H9 (cell line): ENCODE measurements at regions not wholly inside any gene's neighbourhood (a gene's known extent, or its start where the extent isn't known, plus 50 kb on each side); places are given as distances from the start of the nearest gene placed in this dataset.
A peak's percentile ranks its signal among the peaks of the same experiment; 100 is the strongest.

Experiments used
- DNase-seq: peaks from one replicate; pipeline ENCODE4 v3.0.0-alpha.2; 2017
- H2AFZ ChIP-seq: one replicate; pipeline ENCODE4 v1.6.1; 2013; ENCODE audit warnings: mild to moderate bottlenecking, low read length, control low read depth, moderate library complexity
- H2AK5ac ChIP-seq: 2 replicates; pipeline ENCODE4 v1.6.1; 2013; ENCODE audit warnings: low read length, control low read depth, mixed read lengths; ENCODE audit not compliant: insufficient read length
- H2BK120ac ChIP-seq: one replicate; pipeline ENCODE4 v1.6.1; 2013; ENCODE audit warnings: low read depth, mild to moderate bottlenecking, low read length, control low read depth, inconsistent platforms; ENCODE audit not compliant: poor library complexity, severe bottlenecking
- H2BK12ac ChIP-seq: 2 replicates; pipeline ENCODE4 v1.6.1; 2013; ENCODE audit warnings: low read length, control low read depth, mixed read lengths, low read depth; ENCODE audit not compliant: insufficient read length
- H2BK15ac ChIP-seq: 2 replicates; pipeline ENCODE4 v1.6.1; 2013; ENCODE audit warnings: low read depth, low read length, control low read depth
- H2BK20ac ChIP-seq: one replicate; pipeline ENCODE4 v1.6.1; 2013; ENCODE audit warnings: low read depth, mild to moderate bottlenecking, low read length, control low read depth, inconsistent platforms; ENCODE audit not compliant: poor library complexity, severe bottlenecking
- H2BK5ac ChIP-seq: 2 replicates; pipeline ENCODE4 v1.6.1; 2013; ENCODE audit warnings: low read length, control low read depth, mixed read lengths; ENCODE audit not compliant: insufficient read length
- H3K14ac ChIP-seq: 2 replicates; pipeline ENCODE4 v1.6.1; 2013; ENCODE audit warnings: low read length, control low read depth; ENCODE audit not compliant: insufficient read depth
- H3K18ac ChIP-seq: 2 replicates; pipeline ENCODE4 v1.6.1; 2013; ENCODE audit warnings: low read depth, mild to moderate bottlenecking, mixed read lengths, low read length, control low read depth; ENCODE audit not compliant: insufficient read length
- H3K23ac ChIP-seq: 2 replicates; pipeline ENCODE4 v1.6.1; 2013; ENCODE audit warnings: low read length, control low read depth, mixed read lengths, low read depth; ENCODE audit not compliant: insufficient read length
- H3K23me2 ChIP-seq: 2 replicates; pipeline ENCODE4 v1.6.1; 2013; ENCODE audit warnings: low read depth, mild to moderate bottlenecking, mixed read lengths, low read length, control low read depth; ENCODE audit not compliant: insufficient read length, poor library complexity, severe bottlenecking
- H3K27ac ChIP-seq: 2 replicates; pipeline ENCODE4 v1.5.1; 2013; ENCODE audit warnings: low read length, control low read depth, mixed read lengths, low read depth; ENCODE audit not compliant: insufficient read length
- H3K27me3 ChIP-seq: 2 replicates; pipeline ENCODE4 v1.6.1; 2013; ENCODE audit warnings: low read length, control low read depth, inconsistent platforms; ENCODE audit not compliant: insufficient read depth
- H3K4ac ChIP-seq: 2 replicates; pipeline ENCODE4 v1.6.1; 2013; ENCODE audit warnings: low read depth, mild to moderate bottlenecking, control low read depth, inconsistent platforms, low read length, moderate library complexity
- H3K4me1 ChIP-seq: 2 replicates; pipeline ENCODE4 v1.6.1; 2013; ENCODE audit warnings: low read length, control low read depth, inconsistent platforms; ENCODE audit not compliant: insufficient read depth
- H3K4me2 ChIP-seq: 2 replicates; pipeline ENCODE4 v1.6.1; 2013; ENCODE audit warnings: low read length, control low read depth, mixed read lengths; ENCODE audit not compliant: insufficient read length, insufficient read depth
- H3K56ac ChIP-seq: 2 replicates; pipeline ENCODE4 v1.6.1; 2013; ENCODE audit warnings: low read depth, mild to moderate bottlenecking, mixed read lengths, low read length, control low read depth; ENCODE audit not compliant: insufficient read length
- H3K79me1 ChIP-seq: 2 replicates; pipeline ENCODE4 v1.6.1; 2013; ENCODE audit warnings: low read depth, mild to moderate bottlenecking, moderate library complexity, low read length, control low read depth, inconsistent platforms; ENCODE audit not compliant: insufficient read depth, poor library complexity, severe bottlenecking
- H3K79me2 ChIP-seq: 2 replicates; pipeline ENCODE4 v1.6.1; 2013; ENCODE audit warnings: low read length, control low read depth, inconsistent platforms; ENCODE audit not compliant: insufficient read depth
- H3K9ac ChIP-seq: 2 replicates; pipeline ENCODE4 v1.6.1; 2013; ENCODE audit warnings: low read length, control low read depth, mixed read lengths; ENCODE audit not compliant: insufficient read length; ENCODE audit errors: extremely low read depth
- H3K9me3 ChIP-seq: one replicate; pipeline ENCODE4 v1.6.1; 2013; ENCODE audit warnings: low read depth, low read length, inconsistent platforms; ENCODE audit not compliant: control insufficient read depth
- H3T11ph ChIP-seq: one replicate; pipeline ENCODE4 v1.6.1; 2013; ENCODE audit warnings: mild to moderate bottlenecking, low read length, control low read depth, inconsistent platforms
- H4K20me1 ChIP-seq: one replicate; pipeline ENCODE4 v1.6.1; 2013; ENCODE audit not compliant: control insufficient read depth, insufficient read length, insufficient read depth
- H4K5ac ChIP-seq: 2 replicates; pipeline ENCODE4 v1.6.1; 2013; ENCODE audit warnings: low read depth, mild to moderate bottlenecking, mixed read lengths, low read length, control low read depth; ENCODE audit not compliant: insufficient read length
- H4K8ac ChIP-seq: replicated peaks from 2 replicates; pipeline ENCODE4 v1.6.1; 2013; ENCODE audit warnings: low read length, control low read depth, mixed read lengths, low read depth; ENCODE audit not compliant: insufficient read length
- H4K91ac ChIP-seq: 2 replicates; pipeline ENCODE4 v1.6.1; 2013; ENCODE audit warnings: low read depth, mild to moderate bottlenecking, moderate library complexity, mixed read lengths, low read length, control low read depth; ENCODE audit not compliant: insufficient read length
- H3K27ac Mint-ChIP-seq, 3 experiments: 2 replicates in 2 of 3; 3 replicates in 1 of 3; pipeline ENCODE4 v1.8.0; 2020 to 2021; ENCODE audit warnings: mixed read lengths in 3 of 3, mild to moderate bottlenecking in 1 of 3, moderate library complexity in 1 of 3
- H3K27me3 Mint-ChIP-seq: 2 replicates; pipeline ENCODE4 v1.8.0; 2021; ENCODE audit warnings: low read depth, mild to moderate bottlenecking, moderate library complexity, mixed read lengths
- H3K36me3 Mint-ChIP-seq, 3 experiments: 2 replicates in 2 of 3; 3 replicates in 1 of 3; pipeline ENCODE4 v1.8.0; 2020 to 2021; ENCODE audit warnings: low read depth in 3 of 3, mixed read lengths in 3 of 3; ENCODE audit not compliant: insufficient read depth in 1 of 3
- H3K4me1 Mint-ChIP-seq, 2 experiments: 2 replicates each; pipeline ENCODE4 v1.8.0; 2020; ENCODE audit warnings: mixed read lengths in 2 of 2
- H3K4me3 Mint-ChIP-seq, 2 experiments: 2 replicates in 1 of 2; 3 replicates in 1 of 2; pipeline ENCODE4 v1.8.0; 2020 to 2021; ENCODE audit warnings: mild to moderate bottlenecking in 2 of 2, mixed read lengths in 2 of 2, moderate library complexity in 1 of 2
- H3K9me3 Mint-ChIP-seq, 2 experiments: 2 replicates in 1 of 2; 3 replicates in 1 of 2; pipeline ENCODE4 v1.8.0; 2020; ENCODE audit warnings: mild to moderate bottlenecking in 2 of 2, mixed read lengths in 2 of 2, moderate library complexity in 1 of 2
- WGBS: extraction: QIAGEN DNeasy Blood & Tissue Kit; methylation state at CpG from one replicate; pipeline ENCODE4 v1.1.7; 2013; ENCODE audit warnings: missing lambda C conversion rate, low lambda C conversion rate, mixed read lengths; ENCODE audit not compliant: insufficient read length; ENCODE audit errors: extremely low coverage; 5-methylcytosine and 5-hydroxymethylcytosine counted together
- TF ChIP-seq, protein P1 (sequence below): fragments of 200-600 bp; sonication (generic); conservative IDR thresholded peaks from 3 replicates; pipeline ENCODE4 v1.8.0; 2021; ENCODE audit warnings: antibody characterized with exemption, mild to moderate bottlenecking

DNA sequence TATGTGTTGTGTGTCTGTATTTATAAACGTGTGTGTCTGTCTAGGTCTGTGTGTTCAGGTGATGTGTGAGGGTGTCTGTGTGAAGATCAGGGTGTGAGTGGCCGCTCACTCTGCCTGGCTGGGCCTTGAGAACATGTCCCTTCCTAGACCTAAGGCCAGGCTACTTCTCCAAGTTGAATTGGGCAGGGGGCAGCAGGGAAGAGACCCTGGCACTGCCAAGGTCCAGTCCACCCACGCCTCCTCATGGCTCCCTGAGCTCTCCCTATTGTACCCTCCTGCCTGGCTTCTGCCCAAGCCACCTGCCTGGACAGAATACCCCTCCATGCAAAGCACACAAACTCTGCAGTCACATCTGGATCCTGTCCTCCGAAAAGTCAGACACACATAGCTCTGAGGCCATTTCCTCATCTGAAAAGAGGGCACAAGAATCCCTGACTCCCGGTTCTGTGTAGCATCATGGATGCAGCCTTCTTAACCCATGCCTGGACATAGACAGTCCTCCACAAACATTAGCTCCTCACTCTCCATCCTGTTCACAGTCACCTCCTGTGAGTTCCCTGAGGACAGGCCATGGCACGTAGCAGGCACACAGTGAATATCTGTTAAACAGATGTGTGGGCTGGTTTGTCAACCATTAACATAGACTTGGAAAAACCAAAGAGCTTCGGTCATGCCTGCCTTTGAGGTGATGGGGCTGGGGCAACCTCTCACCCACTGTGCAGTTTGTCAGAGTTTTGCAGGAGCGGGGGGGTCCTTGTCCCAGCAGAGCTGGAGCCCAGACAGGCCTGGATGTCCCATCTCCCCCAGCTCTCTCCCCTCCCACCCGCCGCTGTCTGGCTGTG lies 167.8 kb upstream of the MVB12B start:
- Histone ChIP-seq H2BK20ac (no peak overlapping the region), H3K27ac (no peak overlapping the region), H4K91ac (no peak overlapping the region), H3K79me2 (no peaks in the 10 kb centered on the region), H2AFZ (no peak overlapping the region), H2BK12ac (no peak overlapping the region), H4K20me1 (no peaks in the 10 kb centered on the region), H2BK5ac (no peak overlapping the region), H3T11ph (no peak overlapping the region), H2BK120ac (no peak overlapping the region), H3K23ac (no peak overlapping the region), H3K18ac (no peak overlapping the region), H3K4ac (no peak overlapping the region), H3K27me3 (no peaks in the 10 kb centered on the region), H3K4me1 (peaks cover 2% of the 10 kb centered on the region; the same call in 1 of the 2 replicates), H4K5ac (no peak overlapping the region), H3K56ac (no peak overlapping the region), H3K9me3 (no peaks in the 10 kb centered on the region), H3K14ac (no peak overlapping the region), H3K4me2 (no peak overlapping the region), H2BK15ac (no peak overlapping the region), H3K23me2 (no peaks in the 10 kb centered on the region), H4K8ac (no peak overlapping the region), H2AK5ac (no peak overlapping the region), H3K79me1 (no peaks in the 10 kb centered on the region), H3K9ac (no peak overlapping the region)
- WGBS, result no CpG with 5 or more reads among the region's 10 CpGs
- H3K4me1 Mint-ChIP-seq, result peaks cover 8% of the 10 kb centered on the region in 2 experiments
- no peak overlapping the region for H3K27ac Mint-ChIP-seq
- H3K9me3 Mint-ChIP-seq, result no peaks in the 10 kb centered on the region; a peak in 1 of 5 replicates
- no peaks in the 10 kb centered on the region; a peak in 2 of 7 replicates for H3K36me3 Mint-ChIP-seq
- TF ChIP-seq, protein P1, sequence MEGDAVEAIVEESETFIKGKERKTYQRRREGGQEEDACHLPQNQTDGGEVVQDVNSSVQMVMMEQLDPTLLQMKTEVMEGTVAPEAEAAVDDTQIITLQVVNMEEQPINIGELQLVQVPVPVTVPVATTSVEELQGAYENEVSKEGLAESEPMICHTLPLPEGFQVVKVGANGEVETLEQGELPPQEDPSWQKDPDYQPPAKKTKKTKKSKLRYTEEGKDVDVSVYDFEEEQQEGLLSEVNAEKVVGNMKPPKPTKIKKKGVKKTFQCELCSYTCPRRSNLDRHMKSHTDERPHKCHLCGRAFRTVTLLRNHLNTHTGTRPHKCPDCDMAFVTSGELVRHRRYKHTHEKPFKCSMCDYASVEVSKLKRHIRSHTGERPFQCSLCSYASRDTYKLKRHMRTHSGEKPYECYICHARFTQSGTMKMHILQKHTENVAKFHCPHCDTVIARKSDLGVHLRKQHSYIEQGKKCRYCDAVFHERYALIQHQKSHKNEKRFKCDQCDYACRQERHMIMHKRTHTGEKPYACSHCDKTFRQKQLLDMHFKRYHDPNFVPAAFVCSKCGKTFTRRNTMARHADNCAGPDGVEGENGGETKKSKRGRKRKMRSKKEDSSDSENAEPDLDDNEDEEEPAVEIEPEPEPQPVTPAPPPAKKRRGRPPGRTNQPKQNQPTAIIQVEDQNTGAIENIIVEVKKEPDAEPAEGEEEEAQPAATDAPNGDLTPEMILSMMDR, result no peak
- peak; percentile 20 for DNase-seq
- no peak overlapping the region for H3K4me3 Mint-ChIP-seq
- peaks cover 18% of the 10 kb centered on the region for H3K27me3 Mint-ChIP-seq
